K562 (cell line): ENCODE measurements at regions not wholly inside any gene's neighbourhood (a gene's known extent, or its start where the extent isn't known, plus 50 kb on each side); places are given as distances from the start of the nearest gene placed in this dataset.

ENCODE experiments used
- ATAC-seq: fragments of 200-7000 bp; cut with Tn5 transposase; 3 replicates; pipeline ENCODE4 v1.9.1; 2020; ENCODE audit warnings: moderate library complexity
- BruUV-seq: library from RNA; stranded (reverse); fragments of 400-500 nt; replicated peaks from 2 replicates; lab custom pipeline; 2021; lab: Mats Ljungman, UMichigan
- CTCF ChIA-PET: fragments of 300-600 bp; formaldehyde crosslinking; extraction: SDS; loops from one replicate; lab custom pipeline; 2021; ENCODE audit warnings: low intra/inter-chr PET ratio; lab: Yijun Ruan, JAX
- POLR2A ChIA-PET: fragments of 300-600, 350-650 bp; sonication (Branson Sonifier 250); formaldehyde crosslinking; extraction: SDS; loops from one replicate; lab custom pipeline; 2021; ENCODE audit warnings: antibody characterized with exemption, inconsistent platforms; lab: Yijun Ruan, JAX
- DNase-seq, 4 experiments: peaks; one replicate each; pipeline versions ENCODE4 v3.0.0 to v3.0.0-alpha.2; 2011 to 2018; ENCODE audit warnings: low spot score in 3 of 4, mixed read lengths in 3 of 4; ENCODE audit errors: extremely low read depth in 1 of 4
- FAIRE-seq: peaks from 2 replicates; lab custom pipeline; 2011; peaks lifted over from hg19 to GRCh38; lab: Jason Lieb, UNC
- H2AFZ ChIP-seq: 2 replicates; pipeline ENCODE4 v1.6.0; 2011; ENCODE audit warnings: low read depth, low read length, control low read depth, inconsistent platforms
- H3K27ac ChIP-seq: fragments of 200-600 bp; 3 replicates; pipeline ENCODE4 v1.8.0; 2011; ENCODE audit warnings: low read depth, mild to moderate bottlenecking, control low read depth, inconsistent platforms, low read length, moderate library complexity, mixed read lengths; ENCODE audit errors: extremely low read depth
- H3K27me3 ChIP-seq, 2 experiments: fragments of 300-600 bp in 1 of 2; 2 replicates in 1 of 2; 3 replicates in 1 of 2; pipeline versions ENCODE4 v1.6.0 to v1.8.0; 2011; ENCODE audit warnings: inconsistent platforms in 2 of 2, low read length in 2 of 2, mild to moderate bottlenecking in 1 of 2, mixed read lengths in 1 of 2, moderate library complexity in 1 of 2; ENCODE audit not compliant: control insufficient read depth in 2 of 2, insufficient read depth in 2 of 2
- H3K36me3 ChIP-seq: fragments of 300-600 bp; 3 replicates; pipeline ENCODE4 v1.8.0; 2011; ENCODE audit warnings: mild to moderate bottlenecking, low read length, inconsistent platforms; ENCODE audit not compliant: control insufficient read depth, insufficient read depth
- H3K4me1 ChIP-seq, 2 experiments: fragments of 200-600 bp in 1 of 2; replicated peaks in 1 of 2; 2 replicates in 1 of 2; 3 replicates in 1 of 2; pipeline versions ENCODE4 v1.5.1 to v1.8.0; 2011; ENCODE audit warnings: inconsistent platforms in 2 of 2, low read length in 2 of 2, mild to moderate bottlenecking in 1 of 2, mixed read lengths in 1 of 2, moderate library complexity in 1 of 2; ENCODE audit not compliant: control insufficient read depth in 2 of 2, insufficient read depth in 2 of 2
- H3K4me2 ChIP-seq: 2 replicates; pipeline ENCODE4 v1.6.1; 2011; ENCODE audit warnings: low read length, control low read depth, inconsistent platforms, mixed read lengths; ENCODE audit not compliant: insufficient read depth
- H3K4me3 ChIP-seq: fragments of 200-600 bp; sonication (generic), shearing (Covaris generic); 2 replicates; pipeline ENCODE4 v1.5.1; 2016; ENCODE audit warnings: control low read depth, inconsistent platforms
- H3K79me2 ChIP-seq: fragments of 200-600 bp; 3 replicates; pipeline ENCODE4 v1.8.0; 2011; ENCODE audit warnings: low read length, inconsistent platforms; ENCODE audit not compliant: control insufficient read depth, insufficient read depth
- H3K9ac ChIP-seq, 2 experiments: 2 replicates each; pipeline versions ENCODE4 v1.6.0 to v1.6.1; 2011; ENCODE audit warnings: low read depth in 2 of 2, low read length in 2 of 2, control low read depth in 1 of 2, inconsistent platforms in 1 of 2, mild to moderate bottlenecking in 1 of 2, mixed read lengths in 1 of 2; ENCODE audit not compliant: insufficient read depth in 1 of 2
- H3K9me1 ChIP-seq: one replicate; pipeline ENCODE4 v1.6.0; 2011; ENCODE audit warnings: inconsistent platforms, mild to moderate bottlenecking, low read length, moderate library complexity; ENCODE audit not compliant: control insufficient read depth, insufficient read depth
- H3K9me3 ChIP-seq: replicated peaks from 2 replicates; pipeline ENCODE4 v1.5.1; 2011; ENCODE audit warnings: low read depth, low read length, inconsistent platforms; ENCODE audit not compliant: control insufficient read depth, insufficient read depth
- H4K20me1 ChIP-seq: replicated peaks from 2 replicates; pipeline ENCODE4 v1.6.1; 2011; ENCODE audit warnings: low read length, inconsistent platforms, mixed read lengths; ENCODE audit not compliant: control insufficient read depth, insufficient read depth
- CHD1 ChIP-seq: fragments of 200-600 bp; sonication (generic); IDR thresholded peaks from one replicate; pipeline ENCODE4 v1.6.1; 2012; ENCODE audit warnings: mild to moderate bottlenecking, moderate library complexity, low read length, inconsistent platforms
- CLOCK ChIP-seq: fragments of 250-450 bp; sonication (Bioruptor Pico); IDR thresholded peaks from 2 replicates; pipeline ENCODE4 v1.4.0; 2020; ENCODE audit warnings: mild to moderate bottlenecking, moderate library complexity, borderline replicate concordance
- CREB3 ChIP-seq: fragments of 450-650 bp; conservative IDR thresholded peaks from 2 replicates; pipeline ENCODE4 v1.6.1; 2016; ENCODE audit warnings: missing genetic modification characterization, low read depth, mild to moderate bottlenecking, missing compliant biosample characterization, moderate library complexity
- CSDE1 ChIP-seq, 2 experiments: fragments of 450-650 bp; IDR thresholded peaks; 2 replicates each; pipeline ENCODE4 v1.6.1; 2016; ENCODE audit warnings: mild to moderate bottlenecking in 1 of 2
- ELF4 ChIP-seq: fragments of 450-650 bp; formaldehyde crosslinking; IDR thresholded peaks from 2 replicates; pipeline ENCODE4 v1.4.0; 2022; ENCODE audit warnings: missing genetic modification characterization
- FIP1L1 ChIP-seq: fragments of 200-400 bp; formaldehyde crosslinking; IDR thresholded peaks from 2 replicates; pipeline ENCODE4 v1.6.1; 2018; ENCODE audit warnings: mild to moderate bottlenecking, low read depth, low read length; ENCODE audit not compliant: poor library complexity, severe bottlenecking
- HNRNPK ChIP-seq: fragments of 200-400 bp; formaldehyde crosslinking; IDR thresholded peaks from one replicate; pipeline ENCODE4 v1.6.1; 2018; ENCODE audit warnings: mild to moderate bottlenecking, low read depth, low read length; ENCODE audit not compliant: poor library complexity, severe bottlenecking
- KLF6 ChIP-seq: fragments of 250-450 bp; sonication (Bioruptor Pico); IDR thresholded peaks from 2 replicates; pipeline ENCODE4 v1.4.0; 2020; ENCODE audit warnings: mild to moderate bottlenecking, moderate library complexity, borderline replicate concordance
- L3MBTL2 ChIP-seq: fragments of 450-650 bp; IDR thresholded peaks from 2 replicates; pipeline ENCODE4 v1.6.1; 2016; ENCODE audit warnings: mild to moderate bottlenecking, moderate library complexity
- NCOA1 ChIP-seq: fragments of 450-650 bp; IDR thresholded peaks from 2 replicates; pipeline ENCODE4 v1.6.1; 2016; ENCODE audit warnings: low read depth
- NRF1 ChIP-seq, 2 experiments: fragments of 450-650 bp; IDR thresholded peaks in 1 of 2; conservative IDR thresholded peaks in 1 of 2; 2 replicates each; pipeline ENCODE4 v1.6.1; 2014; ENCODE audit warnings: mild to moderate bottlenecking in 2 of 2
- POLR2G ChIP-seq: fragments of 200-400 bp; formaldehyde crosslinking; IDR thresholded peaks from 2 replicates; pipeline ENCODE4 v1.6.1; 2017; ENCODE audit warnings: low read depth, mild to moderate bottlenecking, antibody characterized with exemption, low read length, moderate library complexity
- PRMT5 ChIP-seq: sonication (generic); formaldehyde crosslinking; IDR thresholded peaks from 2 replicates; pipeline ENCODE4 v1.5.0; 2020; ENCODE audit warnings: missing genetic modification reagents
- STAG1 ChIP-seq: sonication (generic); formaldehyde crosslinking; IDR thresholded peaks from 2 replicates; pipeline ENCODE4 v1.5.0; 2020; ENCODE audit warnings: missing genetic modification reagents, borderline replicate concordance
- TFE3 ChIP-seq: fragments of 450-650 bp; formaldehyde crosslinking; IDR thresholded peaks from 2 replicates; pipeline ENCODE4 v1.4.0; 2020; ENCODE audit warnings: mild to moderate bottlenecking, mixed read lengths
- ZKSCAN3 ChIP-seq: fragments of 250-450 bp; sonication (Bioruptor Pico); IDR thresholded peaks from 2 replicates; pipeline ENCODE4 v1.4.0; 2020
- ZNF140 ChIP-seq: fragments of 250-450 bp; sonication (Bioruptor Pico); IDR thresholded peaks from 2 replicates; pipeline ENCODE4 v1.8.0; 2021; ENCODE audit warnings: moderate library complexity, mild to moderate bottlenecking, inconsistent platforms
- ZNF695 ChIP-seq: fragments of 450-650 bp; formaldehyde crosslinking; IDR thresholded peaks from 2 replicates; pipeline ENCODE4 v1.4.0; 2020; ENCODE audit warnings: mild to moderate bottlenecking, moderate library complexity
- WGBS: fragments of 100-300 bp; shearing (Covaris generic); methylation state at CpG from one replicate; pipeline ENCODE4 v1.1.6; 2016; ENCODE audit warnings: low coverage, mixed read lengths; ENCODE audit not compliant: insufficient coverage; ENCODE audit errors: missing lambda C conversion rate; 5-methylcytosine and 5-hydroxymethylcytosine counted together
- in situ Hi-C: fragments of 300-500 bp; cut with MboI; formaldehyde crosslinking; loops from 4 replicates; pipeline ENCODE4 v1.15.0; 2018; ENCODE audit warnings: inconsistent platforms, mixed read lengths
- intact Hi-C: fragments of 100-400 bp; cut with micrococcal nuclease; formaldehyde crosslinking; loops from 2 replicates; pipeline ENCODE4 v1.14.2; 2022

GRCh38 chr11:130534551-130534950, 86.1 kb downstream of the ADAMTS15 start:
- CTCF ChIA-PET, result no interaction called here
- DNase-seq, result no peak
- no TSS peak for BruUV-seq
- FAIRE-seq, result no peak
- H2AFZ ChIP-seq, result no peak overlapping the region
- H3K9ac ChIP-seq, result no peak overlapping the region
- H3K4me1 ChIP-seq, result no peaks in the 10 kb centered on the region
- no peaks in the 10 kb centered on the region; the same call in none of the 2 replicates for H4K20me1 ChIP-seq
- H3K36me3 ChIP-seq, result no peaks in the 10 kb centered on the region
- H3K79me2 ChIP-seq, result no peaks in the 10 kb centered on the region
- no peaks in the 10 kb centered on the region for H3K9me3 ChIP-seq
- in situ Hi-C loops, result no loop called here
- 0% methylated on average over 10 of the region's 10 CpGs for WGBS
- H3K4me3 ChIP-seq, result no peak overlapping the region
- intact Hi-C loops, result no loop called here
- no peak overlapping the region for H3K27ac ChIP-seq
- no peak overlapping the region for H3K4me2 ChIP-seq
- peaks cover 5 to 24% of the 10 kb centered on the region in 2 experiments; a peak in 4 of 5 replicates for H3K27me3 ChIP-seq
- no peak for TF ChIP-seq ZNF140 (CRISPR knock-in tag)
- no peak for TF ChIP-seq NCOA1
- no peak for TF ChIP-seq KLF6 (CRISPR knock-in tag)
- no peak for TF ChIP-seq CSDE1 (IDR thresholded peaks at IDR 0.05)
- TF ChIP-seq FIP1L1, result no peak
- TF ChIP-seq L3MBTL2, result no peak
- TF ChIP-seq CREB3, result no peak
- TF ChIP-seq POLR2G, result no peak
- TF ChIP-seq NRF1 (conservative IDR thresholded peaks at IDR 0.05 in 1 of 2, IDR thresholded peaks at IDR 0.05 in 1 of 2), result no peak
- no peak for TF ChIP-seq ELF4 (CRISPR knock-in tag)
- TF ChIP-seq ZNF695 (CRISPR knock-in tag), result no peak
- no peak for TF ChIP-seq TFE3 (CRISPR knock-in tag)
- TF ChIP-seq ZKSCAN3 (CRISPR knock-in tag), result no peak
- no peak for TF ChIP-seq CHD1
- TF ChIP-seq HNRNPK, result no peak
- no peak for TF ChIP-seq PRMT5 (CRISPR knock-in tag)
- TF ChIP-seq STAG1, result no peak
- no peak for TF ChIP-seq CLOCK (CRISPR knock-in tag)
- no peak for ATAC-seq
- POLR2A ChIA-PET, result interaction anchor here (0.8 kb wide), 1 partner anchor 12 kb away, joined by 3 read pairs; no protein-coding TSS in a partner anchor
- no peaks in the 10 kb centered on the region for H3K9me1 ChIP-seq
